AG09319 (cell line): ENCODE measurements at regions not wholly inside any gene's neighbourhood (a gene's known extent, or its start where the extent isn't known, plus 50 kb on each side); places are given as distances from the start of the nearest gene placed in this dataset.

ENCODE experiments used
- DNase-seq: peaks from one replicate; pipeline ENCODE4 v3.0.0-alpha.2; 2010; ENCODE audit warnings: low read depth; ENCODE audit errors: extremely low read depth
- CTCF ChIP-seq: IDR thresholded peaks from 2 replicates; pipeline ENCODE4 v1.5.1; 2011; ENCODE audit warnings: low read depth, mild to moderate bottlenecking, inconsistent platforms, low read length, moderate library complexity

GRCh38 chr9:4921449-4921848 lies 63.6 kb upstream of the JAK2 start:
- DNase-seq: no peak
- no peak for TF ChIP-seq CTCF

GRCh38 chr9:4922101-4922500 lies 63.0 kb upstream of the JAK2 start:
- TF ChIP-seq CTCF: no peak
- no peak for DNase-seq

GRCh38 chr9:4922730-4923129 lies 62.3 kb upstream of the JAK2 start:
- no peak for TF ChIP-seq CTCF
- DNase-seq: no peak

GRCh38 chr9:4923141-4923540 lies 61.9 kb upstream of the JAK2 start:
- no peak for DNase-seq
- TF ChIP-seq CTCF: no peak

GRCh38 chr9:4923580-4924544 lies 61.2 kb upstream of the JAK2 start:
- peak; percentile 44 for TF ChIP-seq CTCF
- no peak for DNase-seq

GRCh38 chr9:4926239-4926638 lies 58.8 kb upstream of the JAK2 start:
- TF ChIP-seq CTCF: no peak
- no peak for DNase-seq

GRCh38 chr9:4927043-4927471 lies 58.0 kb upstream of the JAK2 start:
- no peak for DNase-seq
- no peak for TF ChIP-seq CTCF
